HT-29 (cell line): ENCODE measurements at regions not wholly inside any gene's neighbourhood (a gene's known extent, or its start where the extent isn't known, plus 50 kb on each side); places are given as distances from the start of the nearest gene placed in this dataset.
A peak's percentile ranks its signal among the peaks of the same experiment; 100 is the strongest.
"Not testable (repeated sequence)": the region's sequence is repeated elsewhere in the genome, so short reads cannot be mapped to it uniquely, and the experiment has no call there.

Experiments
- DNase-seq: peaks from one replicate; pipeline ENCODE4 v3.0.0-alpha.2; 2015; ENCODE audit warnings: low spot score

DNA sequence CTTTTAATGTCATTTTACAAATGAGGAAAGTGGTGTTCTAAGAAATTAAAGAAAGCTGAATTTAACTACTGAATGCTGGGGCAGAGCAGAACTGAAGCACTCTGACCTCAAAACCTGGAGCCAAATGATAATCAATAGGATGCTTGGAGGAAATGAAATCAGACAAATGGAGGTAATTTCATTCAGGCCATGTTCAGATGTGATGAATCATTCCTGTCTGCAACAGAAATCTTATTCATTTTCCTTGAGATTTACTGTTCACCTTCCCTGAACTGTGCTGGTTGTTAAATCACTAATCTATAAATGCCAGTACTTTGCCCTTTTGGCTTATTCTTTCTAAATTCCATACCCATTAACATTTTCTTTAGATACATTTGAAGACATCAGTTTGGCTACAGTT lies 85.6 kb upstream of the SNX7 start:
- DNase-seq = no peak

DNA sequence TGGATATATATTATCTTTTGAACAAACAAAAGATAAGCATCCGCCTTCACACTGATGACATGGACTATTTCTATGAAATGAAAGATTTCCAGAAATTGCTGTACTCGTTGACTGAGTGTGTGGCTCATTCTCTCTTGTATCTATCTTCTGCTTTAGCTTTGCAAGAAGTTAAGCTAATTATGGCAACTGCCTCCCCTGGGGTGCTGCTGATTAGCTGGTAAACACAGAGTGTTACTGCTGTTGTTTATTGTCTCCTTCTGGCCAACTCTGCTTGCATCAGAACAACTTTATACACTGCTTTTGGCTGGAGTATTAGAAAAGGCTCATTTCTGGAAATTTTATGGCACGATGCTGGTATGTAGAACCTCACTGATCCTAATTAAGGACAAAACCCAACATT lies 95.6 kb upstream of the SNX7 start:
- no peak for DNase-seq

- no peak for DNase-seq
Measured at GRCh38 chr1:98559291-98559690, 102.2 kb upstream of the SNX7 start.

- DNase-seq = no peak
Measured at GRCh38 chr1:98557895-98558294, 103.6 kb upstream of the SNX7 start.

DNA sequence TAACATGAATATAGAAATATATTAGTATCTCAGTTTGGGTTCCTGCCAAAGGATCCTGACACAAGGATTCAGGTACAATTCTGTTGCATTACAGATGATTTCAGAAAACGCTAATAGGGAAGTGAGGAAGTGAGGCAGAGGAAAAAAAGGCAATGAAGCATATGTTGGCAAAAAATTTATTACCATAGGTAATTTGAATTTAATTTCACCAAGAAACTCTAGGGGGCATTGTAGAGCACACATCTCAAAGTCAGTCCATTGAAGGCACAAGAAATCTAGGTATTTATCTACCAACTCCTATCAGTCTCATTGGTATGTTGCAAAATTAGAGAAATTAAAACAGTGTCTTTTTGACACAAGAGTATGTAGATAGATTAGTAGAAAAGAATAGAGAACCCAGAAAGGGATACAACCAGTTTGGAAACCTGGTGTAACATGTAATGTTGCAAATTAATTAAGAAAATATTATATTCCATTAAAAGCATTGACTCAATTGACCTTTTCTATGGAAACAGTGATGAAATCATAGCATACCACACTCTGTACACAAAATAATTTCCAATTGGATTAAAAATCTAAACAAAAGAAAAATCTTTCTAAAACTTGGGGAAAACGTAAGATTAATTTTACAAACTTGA lies 104.9 kb upstream of the SNX7 start:
- peak; percentile 51 for DNase-seq

DNA sequence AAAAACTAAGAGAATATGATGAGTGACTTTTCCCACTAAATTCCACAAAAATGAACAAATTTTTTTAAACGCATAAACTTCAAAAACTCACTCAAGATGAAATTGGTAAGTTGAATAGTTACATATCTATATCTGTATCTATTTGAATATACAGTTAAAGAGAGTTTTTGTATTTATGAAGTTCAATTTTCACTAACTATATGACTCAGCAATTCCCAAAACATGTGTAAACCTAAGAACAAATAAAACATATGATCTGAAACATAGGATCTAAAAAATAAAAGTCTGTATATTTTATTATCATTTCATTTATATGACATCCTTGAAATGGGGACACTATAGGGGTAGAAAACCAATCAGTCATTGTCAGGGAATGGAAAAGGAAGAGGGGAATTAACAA lies 105.7 kb upstream of the SNX7 start:
- DNase-seq = no peak

- DNase-seq = not testable (repeated sequence)
Measured at GRCh38 chr1:98552576-98553074, 108.9 kb upstream of the SNX7 start.

GRCh38 chr1:98550076-98550475 lies 111.4 kb upstream of the SNX7 start:
- DNase-seq = no peak

DNA sequence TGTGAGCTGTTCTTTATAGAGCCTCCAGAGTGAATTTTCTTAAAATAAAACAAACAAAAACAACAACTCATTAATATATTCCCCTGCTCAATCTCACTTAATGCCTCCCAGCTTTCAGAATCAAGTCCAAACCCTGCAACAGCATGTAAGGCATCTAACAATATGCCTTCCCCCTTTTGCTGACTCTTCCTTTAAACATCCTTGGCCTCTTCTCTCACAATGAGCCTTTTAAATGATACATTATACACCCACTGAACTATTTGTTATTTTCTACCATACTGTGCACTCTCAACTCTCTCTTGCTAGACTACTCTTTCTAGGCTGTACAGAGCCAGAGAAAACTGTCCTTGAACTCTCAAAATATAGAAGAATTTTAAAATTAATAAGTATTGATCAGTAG lies 115.2 kb upstream of the SNX7 start:
- DNase-seq = no peak

- no peak for DNase-seq
Measured at GRCh38 chr1:98538106-98538505, 123.4 kb upstream of the SNX7 start.

GRCh38 chr1:98523256-98523655 lies 138.3 kb upstream of the SNX7 start:
- DNase-seq = no peak

DNA sequence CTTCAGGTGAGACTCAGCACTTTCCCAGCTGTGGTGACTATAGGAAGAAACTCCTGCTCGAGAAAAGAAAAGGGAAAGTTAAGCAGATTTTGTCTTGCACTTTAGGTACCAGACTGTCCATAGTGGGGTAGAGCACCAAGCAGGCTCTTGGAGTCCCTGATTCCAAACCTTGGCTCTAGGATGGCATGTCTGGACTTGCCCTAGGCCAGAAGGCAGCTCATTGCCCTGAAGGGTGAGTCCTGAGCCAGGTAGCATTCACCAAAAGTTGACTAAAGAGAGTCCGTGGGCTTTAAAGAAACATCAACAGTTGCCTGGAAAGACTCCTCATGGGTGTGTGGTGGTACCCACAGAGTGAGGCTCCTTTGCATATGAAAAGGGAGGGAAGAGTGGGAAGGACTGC lies 145.2 kb upstream of the SNX7 start:
- DNase-seq = no peak

GRCh38 chr1:98515744-98516143 lies 145.8 kb upstream of the SNX7 start:
- no peak for DNase-seq

GRCh38 chr1:98512216-98512615 lies 149.3 kb upstream of the SNX7 start:
- not testable (repeated sequence) for DNase-seq

DNA sequence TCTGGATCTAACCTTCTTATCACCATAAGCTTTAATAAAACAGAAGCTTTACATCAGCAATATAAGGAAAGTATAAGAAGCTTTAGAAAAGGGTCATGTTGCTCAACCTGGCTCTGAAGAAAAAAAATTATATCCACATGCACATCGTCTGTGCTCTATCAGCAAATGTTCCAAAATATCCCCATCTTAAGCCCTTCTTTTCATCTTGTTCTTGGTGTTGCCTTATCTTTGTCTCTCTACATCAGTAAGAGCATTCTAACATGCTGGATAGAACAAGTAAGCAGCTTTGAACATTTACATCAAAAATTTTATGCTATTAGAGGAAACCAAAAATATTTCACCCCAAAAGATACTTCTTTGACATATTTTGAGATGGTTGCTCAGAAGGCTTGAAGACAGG lies 157.8 kb upstream of the SNX7 start:
- DNase-seq = no peak

DNA sequence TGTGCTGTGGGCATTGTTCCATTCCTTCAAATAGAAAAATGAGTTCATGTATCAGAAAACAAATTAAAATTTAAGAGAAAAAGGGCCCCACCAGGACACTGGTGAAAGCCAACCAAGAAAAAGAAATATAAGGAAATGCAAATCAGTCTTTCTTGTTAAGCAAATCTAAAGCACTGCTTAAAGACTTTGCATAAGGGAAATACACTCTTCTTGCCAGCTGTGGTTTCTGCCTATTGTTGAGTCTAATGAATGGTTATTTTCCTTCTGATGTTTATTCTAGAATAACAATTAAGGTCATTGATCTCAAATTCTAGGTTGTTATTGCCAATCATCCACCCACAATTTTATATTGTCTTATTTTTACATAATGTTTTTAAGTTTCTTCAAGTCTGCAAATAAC lies 158.6 kb upstream of the SNX7 start:
- DNase-seq = no peak

GRCh38 chr1:98500324-98500723 lies 161.2 kb upstream of the SNX7 start:
- DNase-seq = no peak

DNA sequence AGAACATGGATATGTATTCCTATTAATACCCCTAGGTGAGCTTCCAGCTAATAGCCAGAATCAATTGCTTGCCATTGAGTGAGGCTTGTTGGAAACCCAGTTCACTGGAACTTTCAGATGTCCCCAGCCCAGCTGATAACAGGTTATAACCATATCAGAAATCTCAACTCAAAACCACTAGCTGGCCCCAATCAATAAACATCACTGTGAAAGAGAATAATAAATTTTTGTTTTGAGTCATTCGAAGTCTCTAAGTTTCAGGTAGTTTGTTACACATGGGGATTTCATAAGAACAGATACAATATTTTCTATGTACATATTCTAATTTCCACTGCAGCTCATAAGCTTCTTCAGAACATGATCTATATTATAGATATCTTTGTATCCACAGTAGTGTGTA lies 162.9 kb upstream of the SNX7 start:
- DNase-seq = no peak

DNA sequence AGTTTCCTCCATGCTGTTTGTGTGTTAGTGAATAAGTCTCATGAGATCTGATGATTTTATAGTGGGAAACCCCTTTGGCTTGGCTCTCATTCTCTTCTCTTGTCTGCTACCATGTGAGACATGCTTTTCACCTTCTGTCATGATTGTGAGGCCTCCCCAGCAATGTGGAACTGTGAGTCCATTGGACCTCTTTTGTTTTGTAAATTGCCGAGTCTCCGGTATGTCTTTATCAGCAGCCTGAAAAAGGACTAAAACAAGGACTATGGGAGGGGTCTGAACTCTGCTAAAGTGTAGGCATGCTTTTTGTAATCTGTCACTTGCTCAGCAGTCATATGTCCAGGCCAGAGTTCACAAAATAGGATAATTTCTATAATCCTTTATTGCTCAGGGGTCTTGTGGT lies 164.0 kb upstream of the SNX7 start:
- no peak for DNase-seq

GRCh38 chr1:98496256-98496995 lies 165.1 kb upstream of the SNX7 start:
- DNase-seq = no peak

- no peak for DNase-seq
Measured at GRCh38 chr1:98493469-98493868, 168.1 kb upstream of the SNX7 start.

DNA sequence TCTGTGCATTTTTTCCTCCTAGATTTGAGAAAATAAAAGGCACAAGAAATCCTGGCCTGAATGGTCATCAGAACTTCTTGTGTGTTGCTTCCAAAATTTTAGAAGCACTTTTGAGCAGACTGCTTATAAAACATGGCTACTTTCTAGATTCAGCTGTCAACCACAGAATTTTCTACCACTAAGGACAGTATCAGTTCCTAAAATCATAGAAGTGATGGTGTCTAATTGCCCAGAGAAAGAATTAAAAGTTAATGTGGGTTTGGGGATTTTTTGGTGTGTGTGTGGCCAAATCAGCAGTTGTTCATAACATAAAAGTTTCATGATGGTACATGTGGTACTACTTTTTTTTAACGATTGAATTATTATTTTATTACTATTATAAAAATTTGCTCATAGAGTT lies 171.4 kb upstream of the SNX7 start:
- no peak for DNase-seq

DNA sequence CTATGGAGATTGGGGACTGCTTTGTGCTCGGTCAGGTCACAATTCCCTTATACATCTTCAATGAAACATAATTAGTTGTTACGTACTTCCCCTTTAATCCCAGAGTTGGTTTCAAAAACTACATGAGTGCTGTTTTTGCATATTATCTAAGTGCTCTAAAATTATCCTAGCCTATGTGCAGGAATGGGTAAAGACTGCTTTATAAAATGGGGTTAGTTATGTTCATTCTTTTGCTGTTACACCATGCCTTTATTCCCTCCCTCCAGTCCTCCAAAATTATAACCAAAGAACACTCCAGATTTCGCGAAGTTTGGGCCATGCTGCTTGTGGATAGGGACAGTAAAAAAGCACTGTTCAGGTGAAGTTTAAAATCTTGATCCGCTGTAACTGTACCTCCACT lies 173.9 kb upstream of the SNX7 start:
- DNase-seq = no peak
